Astrocyte of the cerebellum (primary cell): ENCODE measurements at regions not wholly inside any gene's neighbourhood (a gene's known extent, or its start where the extent isn't known, plus 50 kb on each side); places are given as distances from the start of the nearest gene placed in this dataset.

ENCODE experiments used
- DNase-seq: peaks from one replicate; pipeline ENCODE4 v3.0.0-alpha.2; 2011; ENCODE audit warnings: low read depth
- H3K4me3 ChIP-seq: 2 replicates; pipeline ENCODE4 v1.5.1; 2011; ENCODE audit warnings: mild to moderate bottlenecking, low read depth, low read length, moderate library complexity
- CTCF ChIP-seq: IDR thresholded peaks from 2 replicates; pipeline ENCODE4 v1.5.1; 2012; ENCODE audit warnings: low read length, low read depth, moderate library complexity, mild to moderate bottlenecking; ENCODE audit errors: missing control alignments
- in situ Hi-C: cut with HindIII; loops from 2 replicates; pipeline ENCODE4 v1.10.0; 2017; ENCODE audit warnings: low sequenced_read_pairs

- no peak for DNase-seq
- TF ChIP-seq CTCF = no peak
- in situ Hi-C loops = no loop called here
- H3K4me3 ChIP-seq = no peak overlapping the region
These were observed 91.7 kb upstream of the SFSWAP start for GRCh38 chr12:131619106-131619642.

GRCh38 chr12:131619736-131620506 is 91.0 kb upstream of the SFSWAP start:
- DNase-seq = no peak

GRCh38 chr12:131620520-131620919 is 90.4 kb upstream of the SFSWAP start:
- in situ Hi-C loops = no loop called here
- H3K4me3 ChIP-seq = no peak overlapping the region
- no peak for DNase-seq
- TF ChIP-seq CTCF = no peak

More at GRCh38 chr12:131619736-131620506, 91.0 kb upstream of the SFSWAP start:
- TF ChIP-seq CTCF = no peak
- no peak overlapping the region for H3K4me3 ChIP-seq
- in situ Hi-C loops = no loop called here

GRCh38 chr12:131620946-131621681 is 89.8 kb upstream of the SFSWAP start:
- no peak for TF ChIP-seq CTCF
- no peak for DNase-seq
- in situ Hi-C loops = no loop called here
- no peak overlapping the region for H3K4me3 ChIP-seq

- no peak for TF ChIP-seq CTCF
- in situ Hi-C loops = no loop called here
- H3K4me3 ChIP-seq = no peak overlapping the region
- DNase-seq = no peak
These were observed 89.0 kb upstream of the SFSWAP start for GRCh38 chr12:131621701-131622421.

GRCh38 chr12:131622422-131622955 is 88.4 kb upstream of the SFSWAP start:
- H3K4me3 ChIP-seq = no peak overlapping the region
- in situ Hi-C loops = no loop called here
- DNase-seq = no peak
- TF ChIP-seq CTCF = no peak
